HG02970 (cell line): ENCODE measurements at regions not wholly inside any gene's neighbourhood (a gene's known extent, or its start where the extent isn't known, plus 50 kb on each side); places are given as distances from the start of the nearest gene placed in this dataset.

Source experiments
- ATAC-seq: cut with Tn5 transposase; IDR thresholded peaks from one replicate; pipeline ENCODE4 v1.9.1; 2021; ENCODE audit warnings: mild to moderate bottlenecking, moderate library complexity, moderate number of reproducible peaks; ENCODE audit not compliant: unreplicated experiment, low FRiP score

DNA sequence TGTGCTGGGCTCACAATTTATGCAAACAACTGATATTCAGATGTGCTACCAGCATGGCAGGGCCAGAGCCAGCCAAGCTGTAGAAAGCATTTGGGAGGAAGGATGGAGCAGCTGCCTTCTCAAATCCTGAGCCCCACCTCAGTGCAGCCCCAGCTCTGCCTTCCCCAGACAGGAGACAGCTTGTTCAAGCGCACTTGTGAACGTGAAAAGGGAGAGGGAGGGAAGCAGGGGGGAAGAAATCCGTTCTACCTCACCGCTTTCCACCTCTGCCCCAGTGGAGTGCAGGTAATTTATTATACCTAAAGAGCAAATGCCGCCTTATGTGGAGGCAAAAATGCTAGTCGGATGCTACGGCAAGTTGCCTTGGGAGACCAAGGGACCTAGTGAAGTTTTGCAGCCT, 66.0 kb upstream of the SLC14A2 start:
- ATAC-seq: no peak

DNA sequence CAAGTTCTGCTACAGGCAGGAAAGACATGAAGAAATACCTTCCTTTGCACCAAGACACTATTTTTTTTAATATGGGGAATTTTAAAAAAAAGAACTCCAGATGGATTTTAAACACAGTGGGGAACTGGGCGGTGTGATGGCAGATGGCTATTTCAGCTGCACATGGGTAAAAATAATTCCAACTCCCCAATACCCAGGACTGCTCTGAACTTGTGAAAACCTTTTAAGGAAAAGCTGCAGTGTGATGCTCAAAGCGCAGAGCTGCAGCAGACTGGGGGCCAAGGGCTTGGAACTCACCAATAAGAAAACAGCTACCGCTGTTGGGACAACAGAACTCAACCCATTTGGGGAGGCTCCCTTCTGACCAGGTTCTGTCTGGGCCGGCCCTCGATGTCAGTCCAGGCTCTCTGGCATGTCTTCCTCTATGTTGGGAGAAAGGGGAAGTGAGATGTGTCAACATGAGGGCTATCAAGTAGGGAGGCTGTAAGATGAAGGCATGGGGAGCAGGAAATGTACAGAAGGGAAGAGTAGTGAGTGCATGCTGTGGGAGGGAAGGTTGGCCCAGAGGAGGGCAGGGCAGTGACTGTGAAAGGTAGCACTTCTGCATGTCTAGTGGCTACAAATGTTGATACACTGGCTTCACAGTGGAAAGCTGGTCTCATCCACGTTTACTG, 64.0 kb upstream of the SLC14A2 start:
- ATAC-seq: no peak

DNA sequence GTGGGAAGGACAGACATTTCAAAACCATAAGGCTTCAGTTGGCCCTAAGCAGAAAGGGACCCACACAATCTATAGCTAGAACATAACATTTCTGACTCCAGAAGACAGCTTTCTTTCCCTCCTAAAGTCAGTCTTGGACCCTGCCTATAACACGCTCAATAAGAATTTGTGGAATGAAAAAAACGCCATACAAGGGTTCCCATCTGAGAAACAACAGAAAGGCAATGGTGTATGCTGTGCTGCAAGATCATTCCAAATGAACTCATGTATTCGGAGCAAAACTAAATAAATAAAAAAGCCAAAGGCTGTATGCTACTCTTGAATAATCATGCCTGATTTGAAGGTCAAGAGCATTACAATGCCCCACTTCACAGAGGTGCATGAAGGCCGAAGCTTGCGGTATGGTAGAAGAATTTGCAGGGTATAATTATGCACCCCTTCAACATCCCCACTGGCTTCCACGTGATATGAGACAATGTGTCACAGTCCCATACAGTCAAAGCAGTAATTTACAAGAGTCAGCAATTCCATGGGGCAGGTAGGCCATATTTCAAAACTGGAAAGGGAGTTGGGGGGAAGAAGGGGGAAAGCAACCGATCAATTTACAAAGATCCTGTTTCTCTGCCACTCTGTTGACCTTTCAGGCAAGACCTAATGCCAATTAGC, 61.4 kb upstream of the SLC14A2 start:
- no peak for ATAC-seq

DNA sequence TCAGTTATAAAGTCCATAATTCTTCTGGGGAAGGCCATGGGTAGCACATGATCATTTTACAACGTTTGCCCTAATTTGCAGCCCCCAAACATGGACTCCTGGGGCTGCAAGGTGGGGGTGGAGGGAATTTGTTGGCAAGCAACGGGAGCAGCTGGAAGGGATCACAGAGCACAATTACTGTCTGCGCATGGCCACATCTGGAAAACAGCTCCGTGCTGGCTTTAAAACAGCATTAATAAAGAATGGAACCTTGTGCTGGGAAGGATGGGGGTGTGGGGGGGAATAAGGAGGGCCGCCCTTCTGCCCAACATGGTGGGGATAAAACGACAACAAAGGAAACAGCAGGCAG, 60.9 kb upstream of the SLC14A2 start:
- no peak for ATAC-seq

DNA sequence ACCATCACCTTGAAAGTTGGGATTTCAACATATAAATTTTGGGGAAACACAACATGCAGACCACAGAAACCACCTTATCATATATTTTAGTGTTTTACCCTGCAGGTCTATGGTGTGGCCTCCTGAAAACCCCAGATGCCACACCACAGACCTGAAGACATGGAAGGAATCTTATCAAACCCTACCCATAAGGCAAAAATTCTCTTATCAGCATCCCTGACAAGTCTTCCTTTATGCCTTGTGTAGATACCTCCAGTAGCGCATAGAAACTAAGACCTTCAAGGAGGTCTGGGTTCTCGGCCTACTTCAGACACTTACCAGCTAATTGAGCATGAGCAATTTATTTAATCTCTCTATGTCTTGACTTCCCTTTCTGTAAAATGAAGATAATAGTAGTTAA, 59.1 kb upstream of the SLC14A2 start:
- no peak for ATAC-seq

DNA sequence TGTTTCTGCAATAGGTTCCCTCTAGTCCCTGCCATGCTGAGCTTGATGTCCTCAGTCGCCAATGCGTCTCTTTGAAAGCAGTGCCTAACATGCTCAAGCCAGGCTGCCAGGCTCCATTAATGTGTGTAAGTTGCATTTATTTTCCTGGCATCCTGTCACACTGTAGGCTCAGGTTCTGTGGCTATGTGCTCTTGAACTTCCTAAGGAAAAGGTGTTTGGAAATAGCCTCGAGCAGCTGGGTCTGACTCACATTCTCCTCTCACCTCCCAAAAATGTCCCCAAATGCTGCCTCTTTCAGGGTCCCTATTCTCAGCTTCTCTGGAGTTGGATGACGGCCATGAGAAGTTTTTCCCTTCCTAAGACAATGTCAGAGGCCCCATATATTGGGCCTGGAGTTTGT, 58.0 kb upstream of the SLC14A2 start:
- no peak for ATAC-seq

DNA sequence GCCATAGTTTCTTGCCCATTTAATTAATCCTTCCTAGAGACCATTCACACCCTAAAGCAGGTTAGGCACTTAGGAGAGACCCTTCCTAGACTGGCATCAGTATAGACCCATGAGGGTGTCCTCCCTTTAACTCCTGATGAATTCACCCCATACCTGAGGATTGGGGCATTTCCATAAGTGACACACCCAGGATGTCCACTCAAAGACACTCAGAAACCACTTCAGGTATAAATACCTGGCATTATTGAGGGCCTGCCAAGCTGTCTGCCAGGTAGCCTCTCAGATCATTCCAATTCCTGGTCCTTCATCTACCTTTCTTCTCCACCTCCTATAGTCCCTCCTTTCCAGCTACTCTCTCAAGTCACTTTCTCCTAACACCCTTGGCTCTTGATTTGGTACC, 57.5 kb upstream of the SLC14A2 start:
- ATAC-seq: no peak

DNA sequence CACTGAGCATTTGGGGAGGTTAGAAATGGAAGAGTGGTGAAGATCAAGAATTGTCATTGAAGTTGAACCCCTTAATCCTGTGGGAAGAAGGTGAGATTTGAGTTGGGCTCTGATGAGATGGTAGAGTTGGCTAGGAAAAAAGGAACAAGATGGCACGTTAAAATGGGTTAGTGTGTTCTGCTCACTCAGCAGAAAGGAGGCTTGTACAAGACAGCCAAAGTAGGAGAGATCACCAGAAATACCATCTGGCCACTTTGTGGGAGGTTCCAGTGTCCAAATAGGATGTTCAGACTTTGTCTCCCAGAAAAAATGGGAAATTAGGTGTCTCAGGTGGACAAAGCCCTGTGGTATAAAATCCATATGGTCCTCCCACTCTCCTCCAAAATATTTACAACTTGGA, 56.0 kb upstream of the SLC14A2 start:
- no peak for ATAC-seq

DNA sequence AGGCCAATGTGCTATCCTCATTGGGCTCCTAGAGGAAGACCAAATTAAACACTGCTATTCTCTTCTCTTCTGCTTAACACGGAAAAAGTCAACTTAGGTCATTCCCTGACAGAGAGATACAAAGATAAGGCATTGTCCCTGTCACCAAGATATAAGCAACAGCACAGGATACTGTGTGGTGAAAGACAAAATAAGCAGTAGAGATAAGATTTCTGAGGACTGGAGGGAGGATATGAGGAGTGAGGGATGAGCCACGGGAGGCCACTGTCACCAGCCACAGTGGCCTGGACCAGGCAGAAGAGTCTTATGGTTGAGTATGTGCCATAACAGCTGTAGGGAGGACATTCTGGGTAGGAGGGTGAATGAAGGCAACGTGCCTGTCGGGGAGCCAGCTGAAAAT, 54.4 kb upstream of the SLC14A2 start:
- ATAC-seq: no peak

DNA sequence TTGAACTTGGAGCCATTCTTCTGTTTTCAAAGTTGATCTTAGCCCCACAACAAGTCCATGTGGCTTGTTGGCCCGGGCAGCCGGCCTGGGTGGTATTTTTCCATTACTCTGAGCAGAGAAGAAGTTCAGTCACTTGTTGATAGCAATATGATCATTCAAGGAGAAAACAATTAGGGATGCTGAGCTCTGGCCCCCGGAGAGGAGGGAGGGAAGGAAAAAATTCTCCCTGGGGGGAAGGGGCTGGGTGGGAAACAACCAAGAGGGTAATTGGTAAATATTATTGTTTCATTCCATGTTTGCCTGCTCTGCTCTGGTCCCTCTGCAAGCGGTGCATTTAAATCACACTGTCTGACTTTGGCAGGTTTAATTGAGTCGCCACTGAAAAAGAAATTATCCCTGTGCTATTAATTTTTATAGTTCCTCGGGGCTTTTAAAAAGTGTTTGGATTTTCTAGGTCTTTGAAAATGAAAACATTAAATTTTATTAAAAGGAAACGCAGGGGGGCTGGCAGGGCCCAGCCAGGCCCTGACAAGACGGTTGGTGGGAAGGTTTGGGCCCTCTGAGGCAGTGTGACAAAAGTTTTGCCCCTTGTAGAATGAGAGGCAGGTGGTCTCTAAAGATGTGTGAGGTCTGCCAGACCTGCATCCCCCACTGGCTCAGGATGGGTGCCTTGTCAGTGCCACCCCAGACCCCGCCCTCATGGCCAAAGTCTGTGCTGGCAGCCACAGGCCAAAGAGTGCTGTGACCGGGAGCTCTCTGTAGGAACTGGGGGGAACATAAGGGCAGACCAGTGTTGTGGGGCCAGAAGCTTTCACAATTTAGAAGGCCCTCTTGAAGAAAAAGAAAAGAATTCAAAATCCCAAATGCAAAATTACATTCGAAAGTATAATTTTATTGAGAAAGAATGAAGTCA, 52.5 kb upstream of the SLC14A2 start:
- no peak for ATAC-seq

DNA sequence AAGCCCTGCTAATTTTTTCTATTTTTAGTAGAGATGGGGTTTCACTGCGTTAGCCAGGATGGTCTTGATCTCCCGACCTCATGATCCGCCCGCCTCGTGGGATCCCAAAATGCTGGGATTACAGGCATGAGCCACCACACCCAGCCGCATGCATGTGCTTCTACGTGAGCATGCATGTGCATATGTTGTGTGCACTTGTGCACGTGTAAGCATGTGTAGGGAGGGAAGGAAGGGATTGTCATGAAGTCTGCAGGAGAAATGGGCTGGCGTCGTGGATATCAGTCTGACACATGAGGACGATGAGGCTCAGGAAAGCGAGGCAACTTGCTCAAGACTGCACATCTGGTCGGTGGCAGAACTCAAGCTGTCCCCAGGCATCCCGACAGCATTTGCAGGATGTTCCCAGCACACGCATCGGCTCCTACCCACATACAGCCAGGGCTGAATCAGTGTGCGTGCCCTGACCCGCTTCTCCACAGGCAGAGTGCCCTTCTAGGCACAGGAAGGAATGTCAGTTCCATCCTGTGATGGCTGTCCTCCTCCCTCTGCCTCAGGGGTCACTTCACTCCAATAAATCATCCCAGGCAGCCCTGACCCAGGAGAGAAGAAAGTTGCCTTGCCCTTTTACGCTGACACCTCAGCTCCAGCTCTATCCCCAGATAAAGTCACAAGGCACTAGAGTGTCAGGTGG, 49.9 kb upstream of the SLC14A2 start:
- no peak for ATAC-seq
